A549 (cell line): ENCODE measurements at regions not wholly inside any gene's neighbourhood (a gene's known extent, or its start where the extent isn't known, plus 50 kb on each side); places are given as distances from the start of the nearest gene placed in this dataset.

Source experiments
- ATAC-seq, 2 experiments: fragments of 200-7000 bp in 1 of 2; fragments of >200 bp in 1 of 2; cut with Nextera tagmentation in 1 of 2; cut with Tn5 transposase in 1 of 2; 3 replicates each; pipeline versions ENCODE4 v1.8.0 to v1.9.1; 2018 to 2020; ENCODE audit warnings: mild to moderate bottlenecking in 1 of 2, moderate library complexity in 1 of 2
- CTCF ChIA-PET: fragments of 300-600 bp; sonication (Branson Sonifier 250); formaldehyde crosslinking; extraction: SDS; loops from one replicate; lab custom pipeline; 2021; ENCODE audit warnings: antibody characterized with exemption, inconsistent platforms; lab: Yijun Ruan, JAX
- POLR2A ChIA-PET: fragments of 350-600 bp; formaldehyde crosslinking; extraction: SDS; loops from one replicate; lab custom pipeline; 2021; ENCODE audit warnings: antibody characterized with exemption, inconsistent platforms; lab: Yijun Ruan, JAX
- DNase-seq, 2 experiments: peaks; one replicate each; pipeline versions ENCODE4 v3.0.0 to v3.0.0-alpha.2; 2011 to 2016; ENCODE audit warnings: low read depth in 1 of 2, low spot score in 1 of 2
- FAIRE-seq: peaks from 2 replicates; lab custom pipeline; 2011; peaks lifted over from hg19 to GRCh38; lab: Jason Lieb, UNC
- H3K27ac ChIP-seq, 2 experiments: fragments of >200 bp; sonication (Bioruptor Twin); formaldehyde crosslinking; 3 replicates each; pipeline ENCODE4 v1.5.1; 2016 to 2017
- H3K4me1 ChIP-seq: fragments of >200 bp; sonication (Bioruptor Twin); formaldehyde crosslinking; 3 replicates; pipeline ENCODE4 v1.6.1; 2016
- H3K4me2 ChIP-seq: fragments of >200 bp; sonication (Bioruptor Twin); formaldehyde crosslinking; 3 replicates; pipeline ENCODE4 v1.6.1; 2016
- H3K4me3 ChIP-seq: fragments of >200 bp; sonication (Bioruptor Twin); formaldehyde crosslinking; 3 replicates; pipeline ENCODE4 v1.5.1; 2016
- H3K9me3 ChIP-seq: fragments of >200 bp; sonication (Bioruptor Twin); formaldehyde crosslinking; 3 replicates; pipeline ENCODE4 v1.6.1; 2016
- BCL3 ChIP-seq: fragments of >200 bp; sonication (Bioruptor Twin); formaldehyde crosslinking; IDR thresholded peaks from 3 replicates; pipeline ENCODE4 v1.6.1; 2016
- CBX2 ChIP-seq: fragments of 200-600 bp; sonication (generic); IDR thresholded peaks from 2 replicates; pipeline ENCODE4 v1.6.1; 2016; ENCODE audit warnings: low read depth, mild to moderate bottlenecking, borderline replicate concordance
- CHD2 ChIP-seq: fragments of 150-350 bp; IDR thresholded peaks from 2 replicates; pipeline ENCODE4 v1.6.1; 2014; ENCODE audit warnings: low read length; ENCODE audit not compliant: partially characterized antibody
- CHD4 ChIP-seq: fragments of 200-600 bp; sonication (generic); IDR thresholded peaks from 2 replicates; pipeline ENCODE4 v1.6.1; 2016; ENCODE audit warnings: antibody characterized with exemption, mild to moderate bottlenecking, borderline replicate concordance
- E2F6 ChIP-seq: IDR thresholded peaks from 2 replicates; pipeline ENCODE4 v1.6.1; 2012; ENCODE audit warnings: low read depth, borderline replicate concordance
- EHMT2 ChIP-seq: fragments of 200-600 bp; sonication (generic); IDR thresholded peaks from 2 replicates; pipeline ENCODE4 v1.6.1; 2016; ENCODE audit warnings: antibody characterized with exemption, low read depth, mild to moderate bottlenecking, moderate library complexity
- ESRRA ChIP-seq: fragments of 150-350 bp; IDR thresholded peaks from 2 replicates; pipeline ENCODE4 v1.6.1; 2014; ENCODE audit warnings: mild to moderate bottlenecking, low read length, borderline replicate concordance
- FOSL2 ChIP-seq, 2 experiments: fragments of 450-650 bp in 1 of 2; fragments of >200 bp in 1 of 2; sonication (Bioruptor Twin) in 1 of 2; formaldehyde crosslinking; IDR thresholded peaks; 2 replicates each; pipeline versions ENCODE4 v1.5.0 to v1.6.1; 2016 to 2020; ENCODE audit warnings: mild to moderate bottlenecking in 1 of 2, moderate library complexity in 1 of 2
- GATA3 ChIP-seq: IDR thresholded peaks from 2 replicates; pipeline ENCODE4 v1.6.1; 2012; ENCODE audit warnings: borderline replicate concordance
- HDAC2 ChIP-seq: fragments of 200-600 bp; sonication (generic); IDR thresholded peaks from 2 replicates; pipeline ENCODE4 v1.6.1; 2016
- HEYL ChIP-seq: fragments of 250-450 bp; sonication (Bioruptor Pico); IDR thresholded peaks from 2 replicates; pipeline ENCODE4 v1.8.0; 2021; ENCODE audit warnings: mild to moderate bottlenecking, moderate library complexity
- HOXA7 ChIP-seq: fragments of 250-450 bp; sonication (Bioruptor Pico); IDR thresholded peaks from 2 replicates; pipeline ENCODE4 v1.5.0; 2020; ENCODE audit warnings: mild to moderate bottlenecking, moderate library complexity
- HOXB13 ChIP-seq: fragments of 250-450 bp; sonication (Bioruptor Pico); IDR thresholded peaks from 2 replicates; pipeline ENCODE4 v1.5.0; 2020; ENCODE audit warnings: low read depth, mild to moderate bottlenecking, moderate library complexity
- JUN ChIP-seq, 2 experiments: fragments of >200 bp; sonication (Bioruptor Twin); formaldehyde crosslinking; IDR thresholded peaks; 2 replicates in 1 of 2; 3 replicates in 1 of 2; pipeline ENCODE4 v1.6.1; 2016 to 2017
- KDM1A ChIP-seq: fragments of 200-600 bp; sonication (generic); IDR thresholded peaks from 2 replicates; pipeline ENCODE4 v1.6.1; 2016; ENCODE audit warnings: low read depth, mild to moderate bottlenecking
- KDM5A ChIP-seq: fragments of 200-600 bp; sonication (generic); IDR thresholded peaks from 2 replicates; pipeline ENCODE4 v1.6.1; 2016; ENCODE audit warnings: antibody characterized with exemption, mild to moderate bottlenecking
- RAD21 ChIP-seq, 2 experiments: fragments of >200 bp in 1 of 2; sonication (Bioruptor Twin) in 1 of 2; formaldehyde crosslinking in 1 of 2; IDR thresholded peaks in 1 of 2; conservative IDR thresholded peaks in 1 of 2; 2 replicates in 1 of 2; 3 replicates in 1 of 2; pipeline ENCODE4 v1.6.1; 2012 to 2018; ENCODE audit warnings: inconsistent platforms in 1 of 2
- RARB ChIP-seq: fragments of 250-450 bp; sonication (Bioruptor Pico); IDR thresholded peaks from 2 replicates; pipeline ENCODE4 v1.8.0; 2021; ENCODE audit warnings: mild to moderate bottlenecking, moderate library complexity
- SREBF2 ChIP-seq: fragments of 450-650 bp; IDR thresholded peaks from 2 replicates; pipeline ENCODE4 v1.6.1; 2014; ENCODE audit warnings: mild to moderate bottlenecking, moderate library complexity
- USF2 ChIP-seq: fragments of 450-650 bp; IDR thresholded peaks from 2 replicates; pipeline ENCODE4 v1.6.1; 2014; ENCODE audit warnings: antibody characterized with exemption
- WGBS: methylation state at CpG from one replicate; pipeline ENCODE4 v1.1.6; 2017; ENCODE audit errors: missing lambda C conversion rate; 5-methylcytosine and 5-hydroxymethylcytosine counted together
- TF ChIP-seq, protein P1 (sequence below): fragments of >200 bp; sonication (Bioruptor Twin); formaldehyde crosslinking; IDR thresholded peaks from 3 replicates; pipeline ENCODE4 v1.5.1; 2016
- TF ChIP-seq, protein P2 (sequence below): fragments of 250-450 bp; sonication (Bioruptor Pico); IDR thresholded peaks from 2 replicates; pipeline ENCODE4 v1.5.0; 2021; ENCODE audit warnings: mild to moderate bottlenecking, moderate library complexity, borderline replicate concordance

GRCh38 chrX:14164828-14165227 is 135.1 kb upstream of the GEMIN8 start:
- ChIA-PET CTCF (no interaction called here), POLR2A (no interaction called here)
- H3K27ac ChIP-seq: no peak overlapping the region
- no peaks in the 10 kb centered on the region for H3K4me1 ChIP-seq
- WGBS: 20% methylated on average over 1 of the region's 1 CpG
- DNase-seq: no peak
- ATAC-seq: no peak
- no peak overlapping the region for H3K4me3 ChIP-seq
- H3K9me3 ChIP-seq: no peaks in the 10 kb centered on the region
- H3K4me2 ChIP-seq: no peak overlapping the region
- no peak for TF ChIP-seq CBX2
- TF ChIP-seq HOXA7 (CRISPR knock-in tag): no peak
- TF ChIP-seq BCL3: no peak
- no peak for TF ChIP-seq USF2
- no peak for TF ChIP-seq CHD4
- no peak for TF ChIP-seq KDM1A
- TF ChIP-seq CHD2: no peak
- no peak for TF ChIP-seq RAD21 (conservative IDR thresholded peaks at IDR 0.05 in 1 of 2, IDR thresholded peaks at IDR 0.05 in 1 of 2)
- no peak for TF ChIP-seq EHMT2
- TF ChIP-seq ESRRA: no peak
- no peak for TF ChIP-seq HOXB13 (CRISPR knock-in tag)
- no peak for TF ChIP-seq FOSL2 (IDR thresholded peaks at IDR 0.05)
- no peak for TF ChIP-seq FOSL2 (CRISPR knock-in tag; IDR thresholded peaks at IDR 0.05)
- TF ChIP-seq GATA3: no peak
- TF ChIP-seq HDAC2: no peak
- no peak for TF ChIP-seq RARB (CRISPR knock-in tag)
- peak; percentile 7 for FAIRE-seq

DNA sequence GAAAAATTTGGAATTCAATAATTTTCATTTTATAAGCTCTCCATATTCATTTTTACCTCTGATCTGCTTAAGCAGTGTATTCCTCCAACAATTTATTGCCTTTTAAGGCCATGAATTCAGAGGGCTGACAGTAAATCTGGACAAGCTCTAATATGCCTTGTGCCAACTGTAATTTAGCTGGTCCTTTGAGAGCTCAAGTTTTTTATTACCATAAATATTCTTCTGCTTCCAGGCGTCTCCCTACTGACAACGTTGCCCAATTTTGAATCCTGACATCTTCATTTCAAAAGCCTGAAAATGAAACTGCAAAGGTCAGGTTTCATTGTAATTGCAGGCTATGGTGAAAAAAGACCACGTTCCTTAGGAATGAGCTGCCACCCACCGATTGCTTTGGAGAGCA is 95.8 kb upstream of the GEMIN8 start:
- Histone ChIP-seq H3K9me3 (no peaks in the 10 kb centered on the region), H3K4me2 (no peak overlapping the region), H3K4me3 (no peak overlapping the region), H3K4me1 (no peaks in the 10 kb centered on the region), H3K27ac (no peak overlapping the region)
- TF ChIP-seq HEYL (CRISPR knock-in tag) (no peak), E2F6 (no peak), CBX2 (no peak), SREBF2 (no peak), JUN (IDR thresholded peaks at IDR 0.05) (no peak), KDM5A (no peak)
- TF ChIP-seq, protein P1, sequence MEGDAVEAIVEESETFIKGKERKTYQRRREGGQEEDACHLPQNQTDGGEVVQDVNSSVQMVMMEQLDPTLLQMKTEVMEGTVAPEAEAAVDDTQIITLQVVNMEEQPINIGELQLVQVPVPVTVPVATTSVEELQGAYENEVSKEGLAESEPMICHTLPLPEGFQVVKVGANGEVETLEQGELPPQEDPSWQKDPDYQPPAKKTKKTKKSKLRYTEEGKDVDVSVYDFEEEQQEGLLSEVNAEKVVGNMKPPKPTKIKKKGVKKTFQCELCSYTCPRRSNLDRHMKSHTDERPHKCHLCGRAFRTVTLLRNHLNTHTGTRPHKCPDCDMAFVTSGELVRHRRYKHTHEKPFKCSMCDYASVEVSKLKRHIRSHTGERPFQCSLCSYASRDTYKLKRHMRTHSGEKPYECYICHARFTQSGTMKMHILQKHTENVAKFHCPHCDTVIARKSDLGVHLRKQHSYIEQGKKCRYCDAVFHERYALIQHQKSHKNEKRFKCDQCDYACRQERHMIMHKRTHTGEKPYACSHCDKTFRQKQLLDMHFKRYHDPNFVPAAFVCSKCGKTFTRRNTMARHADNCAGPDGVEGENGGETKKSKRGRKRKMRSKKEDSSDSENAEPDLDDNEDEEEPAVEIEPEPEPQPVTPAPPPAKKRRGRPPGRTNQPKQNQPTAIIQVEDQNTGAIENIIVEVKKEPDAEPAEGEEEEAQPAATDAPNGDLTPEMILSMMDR: no peak
- TF ChIP-seq, protein P2, sequence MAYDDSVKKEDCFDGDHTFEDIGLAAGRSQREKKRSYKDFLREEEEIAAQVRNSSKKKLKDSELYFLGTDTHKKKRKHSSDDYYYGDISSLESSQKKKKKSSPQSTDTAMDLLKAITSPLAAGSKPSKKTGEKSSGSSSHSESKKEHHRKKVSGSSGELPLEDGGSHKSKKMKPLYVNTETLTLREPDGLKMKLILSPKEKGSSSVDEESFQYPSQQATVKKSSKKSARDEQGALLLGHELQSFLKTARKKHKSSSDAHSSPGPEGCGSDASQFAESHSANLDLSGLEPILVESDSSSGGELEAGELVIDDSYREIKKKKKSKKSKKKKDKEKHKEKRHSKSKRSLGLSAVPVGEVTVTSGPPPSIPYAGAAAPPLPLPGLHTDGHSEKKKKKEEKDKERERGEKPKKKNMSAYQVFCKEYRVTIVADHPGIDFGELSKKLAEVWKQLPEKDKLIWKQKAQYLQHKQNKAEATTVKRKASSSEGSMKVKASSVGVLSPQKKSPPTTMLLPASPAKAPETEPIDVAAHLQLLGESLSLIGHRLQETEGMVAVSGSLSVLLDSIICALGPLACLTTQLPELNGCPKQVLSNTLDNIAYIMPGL (CRISPR knock-in tag): no peak
- 5% methylated on average over 4 of the region's 4 CpGs for WGBS
- ChIA-PET POLR2A (no interaction called here), CTCF (interaction anchor here (1.7 kb wide), 1 partner anchor 75 kb away, joined by 4 read pairs; no protein-coding TSS in a partner anchor)
- DNase-seq: no peak
- no peak for FAIRE-seq
- no peak for ATAC-seq
